Endothelial cell of umbilical vein (primary cell): ENCODE measurements at regions not wholly inside any gene's neighbourhood (a gene's known extent, or its start where the extent isn't known, plus 50 kb on each side); places are given as distances from the start of the nearest gene placed in this dataset.
"Not testable (repeated sequence)": the region's sequence is repeated elsewhere in the genome, so short reads cannot be mapped to it uniquely, and the experiment has no call there.

Experiments used
- EZH2 ChIP-seq: IDR thresholded peaks from 2 replicates; pipeline ENCODE4 v1.6.1; 2012; ENCODE audit warnings: borderline replicate concordance, low read depth, mild to moderate bottlenecking, moderate library complexity, low read length, inconsistent platforms; ENCODE audit not compliant: severe bottlenecking
- FOS ChIP-seq: IDR thresholded peaks from 2 replicates; pipeline ENCODE4 v1.6.1; 2011; ENCODE audit warnings: mild to moderate bottlenecking, low read length, moderate library complexity, borderline replicate concordance; ENCODE audit not compliant: insufficient read depth
- JUN ChIP-seq: IDR thresholded peaks from 2 replicates; pipeline ENCODE4 v1.6.1; 2011; ENCODE audit warnings: borderline replicate concordance, low read depth; ENCODE audit not compliant: insufficient read length, insufficient read depth
- MYC ChIP-seq: IDR thresholded peaks from one replicate; pipeline ENCODE4 v1.6.1; 2011; ENCODE audit warnings: mild to moderate bottlenecking, low read depth, low read length
- POLR2A ChIP-seq: IDR thresholded peaks from 2 replicates; pipeline ENCODE4 v1.6.1; 2012; ENCODE audit warnings: low read depth, mild to moderate bottlenecking, control low read depth, low read length
- POLR2AphosphoS5 ChIP-seq: IDR thresholded peaks from 2 replicates; pipeline ENCODE4 v1.6.1; 2012; ENCODE audit warnings: low read depth, mild to moderate bottlenecking, control low read depth, low read length, moderate library complexity; ENCODE audit not compliant: insufficient read depth
- TF ChIP-seq, protein P1 (sequence below), 2 donors: IDR thresholded peaks; 1 replicate in 1 of 2; 2 replicates in 1 of 2; pipeline ENCODE4 v1.5.1; 2011; ENCODE audit warnings: low read length in 2 of 2, mild to moderate bottlenecking in 2 of 2, moderate library complexity in 2 of 2, control low read depth in 1 of 2, inconsistent platforms in 1 of 2, low read depth in 1 of 2; ENCODE audit not compliant: insufficient read depth in 1 of 2; ENCODE audit errors: extremely low read depth in 1 of 2
- TF ChIP-seq, protein P2 (sequence below): IDR thresholded peaks from 2 replicates; pipeline ENCODE4 v1.6.1; 2011; ENCODE audit not compliant: insufficient read depth, insufficient read length

DNA sequence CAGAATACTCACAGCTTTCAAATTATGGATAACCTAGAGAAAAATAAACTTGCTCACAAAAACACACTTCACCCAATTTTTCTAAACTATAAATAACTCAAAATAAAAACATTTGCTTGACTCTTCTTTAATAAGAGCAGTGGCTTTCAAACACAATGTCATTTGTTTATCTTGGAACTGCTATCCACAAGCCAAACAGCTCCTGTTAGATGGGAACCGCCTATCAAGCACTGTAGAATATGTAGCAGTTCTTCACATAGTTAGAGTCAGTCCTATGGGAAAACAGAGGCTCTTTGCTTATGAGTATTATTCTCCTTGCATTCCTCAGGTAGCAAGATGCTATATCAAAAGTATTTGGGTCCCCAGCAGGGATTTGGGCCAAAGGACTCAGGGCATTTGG is 120.2 kb upstream of the KCNJ18 start:
- TF ChIP-seq, protein P1, sequence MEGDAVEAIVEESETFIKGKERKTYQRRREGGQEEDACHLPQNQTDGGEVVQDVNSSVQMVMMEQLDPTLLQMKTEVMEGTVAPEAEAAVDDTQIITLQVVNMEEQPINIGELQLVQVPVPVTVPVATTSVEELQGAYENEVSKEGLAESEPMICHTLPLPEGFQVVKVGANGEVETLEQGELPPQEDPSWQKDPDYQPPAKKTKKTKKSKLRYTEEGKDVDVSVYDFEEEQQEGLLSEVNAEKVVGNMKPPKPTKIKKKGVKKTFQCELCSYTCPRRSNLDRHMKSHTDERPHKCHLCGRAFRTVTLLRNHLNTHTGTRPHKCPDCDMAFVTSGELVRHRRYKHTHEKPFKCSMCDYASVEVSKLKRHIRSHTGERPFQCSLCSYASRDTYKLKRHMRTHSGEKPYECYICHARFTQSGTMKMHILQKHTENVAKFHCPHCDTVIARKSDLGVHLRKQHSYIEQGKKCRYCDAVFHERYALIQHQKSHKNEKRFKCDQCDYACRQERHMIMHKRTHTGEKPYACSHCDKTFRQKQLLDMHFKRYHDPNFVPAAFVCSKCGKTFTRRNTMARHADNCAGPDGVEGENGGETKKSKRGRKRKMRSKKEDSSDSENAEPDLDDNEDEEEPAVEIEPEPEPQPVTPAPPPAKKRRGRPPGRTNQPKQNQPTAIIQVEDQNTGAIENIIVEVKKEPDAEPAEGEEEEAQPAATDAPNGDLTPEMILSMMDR (IDR thresholded peaks at IDR 0.05; ENCODE audit: extremely low read depth in 1 of 2, insufficient read depth in 1 of 2, low read depth in 1 of 2, low read length in 2 of 2), result not testable (repeated sequence)
- not testable (repeated sequence) for TF ChIP-seq POLR2AphosphoS5, EZH2, MYC, POLR2A, JUN, FOS
- TF ChIP-seq, protein P2, sequence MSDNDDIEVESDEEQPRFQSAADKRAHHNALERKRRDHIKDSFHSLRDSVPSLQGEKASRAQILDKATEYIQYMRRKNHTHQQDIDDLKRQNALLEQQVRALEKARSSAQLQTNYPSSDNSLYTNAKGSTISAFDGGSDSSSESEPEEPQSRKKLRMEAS, result not testable (repeated sequence)
